Mesendoderm (in vitro differentiated cells): ENCODE measurements at regions not wholly inside any gene's neighbourhood (a gene's known extent, or its start where the extent isn't known, plus 50 kb on each side); places are given as distances from the start of the nearest gene placed in this dataset.
"Not testable (repeated sequence)": the region's sequence is repeated elsewhere in the genome, so short reads cannot be mapped to it uniquely, and the experiment has no call there.

Experiments used
- DNase-seq: peaks from one replicate; pipeline ENCODE4 v3.0.0; 2013
- H2AK5ac ChIP-seq: 2 replicates; pipeline ENCODE4 v1.6.1; 2013; ENCODE audit warnings: low read length, inconsistent platforms
- H2BK120ac ChIP-seq: 2 replicates; pipeline ENCODE4 v1.6.1; 2013; ENCODE audit warnings: low read depth, mild to moderate bottlenecking, low read length, moderate library complexity, mixed read lengths
- H2BK15ac ChIP-seq: replicated peaks from 2 replicates; pipeline ENCODE4 v1.6.1; 2013; ENCODE audit warnings: low read depth, mild to moderate bottlenecking, moderate library complexity
- H2BK5ac ChIP-seq: 2 replicates; pipeline ENCODE4 v1.6.1; 2013; ENCODE audit warnings: low read length, inconsistent platforms
- H3K18ac ChIP-seq: 2 replicates; pipeline ENCODE4 v1.6.1; 2013; ENCODE audit warnings: mild to moderate bottlenecking, low read length, mixed read lengths
- H3K23ac ChIP-seq: one replicate; pipeline ENCODE4 v1.6.1; 2013; ENCODE audit warnings: low read length
- H3K27ac ChIP-seq: 2 replicates; pipeline ENCODE4 v1.5.1; 2013; ENCODE audit warnings: low read depth, mild to moderate bottlenecking, inconsistent platforms, low read length, moderate library complexity
- H3K27me3 ChIP-seq: 2 replicates; pipeline ENCODE4 v1.6.1; 2013; ENCODE audit warnings: low read length, control low read depth, mild to moderate bottlenecking, inconsistent platforms; ENCODE audit not compliant: insufficient read depth, poor library complexity
- H3K36me3 ChIP-seq: 2 replicates; pipeline ENCODE4 v1.6.1; 2013; ENCODE audit warnings: low read length, inconsistent platforms; ENCODE audit not compliant: control insufficient read depth, insufficient read depth
- H3K4ac ChIP-seq: one replicate; pipeline ENCODE4 v1.6.1; 2013; ENCODE audit warnings: low read depth, mild to moderate bottlenecking, low read length, moderate library complexity
- H3K4me1 ChIP-seq: 2 replicates; pipeline ENCODE4 v1.6.1; 2013; ENCODE audit warnings: low read depth, low read length, inconsistent platforms; ENCODE audit not compliant: control insufficient read depth
- H3K4me2 ChIP-seq: 2 replicates; pipeline ENCODE4 v1.6.1; 2013; ENCODE audit warnings: low read length
- H3K4me3 ChIP-seq: 2 replicates; pipeline ENCODE4 v1.5.1; 2013; ENCODE audit warnings: mild to moderate bottlenecking, low read length
- H3K56ac ChIP-seq: one replicate; pipeline ENCODE4 v1.6.1; 2013; ENCODE audit warnings: low read length
- H3K79me1 ChIP-seq: 2 replicates; pipeline ENCODE4 v1.6.1; 2013; ENCODE audit warnings: low read length, inconsistent platforms
- H3K79me2 ChIP-seq: 2 replicates; pipeline ENCODE4 v1.6.1; 2013; ENCODE audit warnings: mild to moderate bottlenecking, low read length; ENCODE audit not compliant: control insufficient read depth, insufficient read depth
- H3K9ac ChIP-seq: 2 replicates; pipeline ENCODE4 v1.6.1; 2013; ENCODE audit warnings: low read length, inconsistent platforms
- H4K5ac ChIP-seq: one replicate; pipeline ENCODE4 v1.6.1; 2013; ENCODE audit warnings: low read length
- H4K8ac ChIP-seq: one replicate; pipeline ENCODE4 v1.6.1; 2013; ENCODE audit warnings: low read depth, mild to moderate bottlenecking, control low read depth, low read length, moderate library complexity
- WGBS: extraction: QIAGEN DNeasy Blood & Tissue Kit; methylation state at CpG from one replicate; pipeline ENCODE4 v1.1.7; 2013; ENCODE audit warnings: low lambda C conversion rate, missing lambda C conversion rate; ENCODE audit not compliant: insufficient coverage; ENCODE audit errors: extremely low coverage; 5-methylcytosine and 5-hydroxymethylcytosine counted together

GRCh38 chr9:89946741-89947140 is 341.9 kb downstream of the GADD45G start:
- Histone ChIP-seq H3K56ac (no peak overlapping the region), H3K18ac (no peak overlapping the region), H2BK15ac (no peak overlapping the region), H2AK5ac (no peak overlapping the region), H3K23ac (no peak overlapping the region), H3K27me3 (no peaks in the 10 kb centered on the region), H3K36me3 (no peaks in the 10 kb centered on the region), H4K5ac (no peak overlapping the region), H3K4me2 (no peak overlapping the region), H3K4ac (no peak overlapping the region), H2BK5ac (no peak overlapping the region), H2BK120ac (no peak overlapping the region), H3K79me1 (no peaks in the 10 kb centered on the region), H4K8ac (no peak overlapping the region), H3K4me1 (peaks cover 4% of the 10 kb centered on the region), H3K9ac (no peak overlapping the region), H3K27ac (no peak overlapping the region), H3K79me2 (no peaks in the 10 kb centered on the region), H3K4me3 (no peak overlapping the region)
- WGBS = no CpG with 5 or more reads among the region's 3 CpGs
- DNase-seq = no peak

GRCh38 chr9:89949111-89949510 is 344.3 kb downstream of the GADD45G start:
- H3K4me2 ChIP-seq = no peak overlapping the region
- H2AK5ac ChIP-seq = no peak overlapping the region
- WGBS = no CpG with 5 or more reads among the region's 4 CpGs
- H2BK120ac ChIP-seq = no peak overlapping the region
- H2BK15ac ChIP-seq = no peak overlapping the region
- H3K79me2 ChIP-seq = no peaks in the 10 kb centered on the region
- peak; percentile 54 for DNase-seq
- peaks cover 6% of the 10 kb centered on the region for H3K4me1 ChIP-seq
- H3K27me3 ChIP-seq = no peaks in the 10 kb centered on the region
- H2BK5ac ChIP-seq = no peak overlapping the region
- H3K27ac ChIP-seq = no peak overlapping the region
- no peak overlapping the region for H4K8ac ChIP-seq
- no peak overlapping the region for H3K23ac ChIP-seq
- H3K4ac ChIP-seq = no peak overlapping the region
- H3K79me1 ChIP-seq = no peaks in the 10 kb centered on the region
- no peak overlapping the region for H3K18ac ChIP-seq
- no peak overlapping the region for H4K5ac ChIP-seq
- H3K56ac ChIP-seq = no peak overlapping the region
- no peak overlapping the region for H3K4me3 ChIP-seq
- no peaks in the 10 kb centered on the region for H3K36me3 ChIP-seq
- no peak overlapping the region for H3K9ac ChIP-seq

GRCh38 chr9:89951675-89952074 is 346.9 kb downstream of the GADD45G start:
- Histone ChIP-seq H3K18ac (no peak overlapping the region), H3K4me3 (no peak overlapping the region), H3K36me3 (no peaks in the 10 kb centered on the region), H4K8ac (no peak overlapping the region), H3K27ac (no peak overlapping the region), H2AK5ac (no peak overlapping the region), H3K27me3 (no peaks in the 10 kb centered on the region), H3K4ac (no peak overlapping the region), H3K79me2 (no peaks in the 10 kb centered on the region), H3K56ac (no peak overlapping the region), H3K23ac (no peak overlapping the region), H3K4me2 (no peak overlapping the region), H4K5ac (no peak overlapping the region), H3K4me1 (peaks cover 6% of the 10 kb centered on the region), H2BK15ac (no peak overlapping the region), H3K9ac (no peak overlapping the region), H2BK120ac (no peak overlapping the region), H2BK5ac (no peak overlapping the region), H3K79me1 (no peaks in the 10 kb centered on the region)
- no CpG with 5 or more reads among the region's 4 CpGs for WGBS
- no peak for DNase-seq

- no peak overlapping the region for H4K8ac ChIP-seq
- no peak overlapping the region for H3K4me3 ChIP-seq
- H3K36me3 ChIP-seq = no peaks in the 10 kb centered on the region
- no peaks in the 10 kb centered on the region for H3K27me3 ChIP-seq
- no peak overlapping the region for H3K56ac ChIP-seq
- H2BK15ac ChIP-seq = no peak overlapping the region
- H3K4me1 ChIP-seq = peaks cover 6% of the 10 kb centered on the region
- H3K4ac ChIP-seq = no peak overlapping the region
- H3K79me1 ChIP-seq = no peaks in the 10 kb centered on the region
- H4K5ac ChIP-seq = no peak overlapping the region
- no CpG with 5 or more reads among the region's 4 CpGs for WGBS
- H2BK120ac ChIP-seq = no peak overlapping the region
- H3K9ac ChIP-seq = no peak overlapping the region
- no peak overlapping the region for H3K23ac ChIP-seq
- H3K4me2 ChIP-seq = no peak overlapping the region
- peak; percentile 34 for DNase-seq
- no peak overlapping the region for H3K27ac ChIP-seq
- H2BK5ac ChIP-seq = no peak overlapping the region
- H2AK5ac ChIP-seq = no peak overlapping the region
- H3K18ac ChIP-seq = no peak overlapping the region
- no peaks in the 10 kb centered on the region for H3K79me2 ChIP-seq
Measured at GRCh38 chr9:89952401-89952800, 347.6 kb downstream of the GADD45G start.

GRCh38 chr9:89953263-89953662 is 348.5 kb downstream of the GADD45G start:
- H3K79me1 ChIP-seq, H3K4me1 ChIP-seq, H3K27me3 ChIP-seq, H3K4ac ChIP-seq, H3K18ac ChIP-seq, H2BK15ac ChIP-seq, H3K4me3 ChIP-seq, H3K56ac ChIP-seq, H3K79me2 ChIP-seq, H3K23ac ChIP-seq, H2BK120ac ChIP-seq, H2AK5ac ChIP-seq, H3K4me2 ChIP-seq, H3K36me3 ChIP-seq, H3K9ac ChIP-seq, H2BK5ac ChIP-seq, H4K5ac ChIP-seq, H4K8ac ChIP-seq, H3K27ac ChIP-seq: not testable (repeated sequence)
- no CpG with 5 or more reads among the region's 4 CpGs for WGBS
- peak; percentile 15 for DNase-seq

GRCh38 chr9:89953824-89954615 is 349.2 kb downstream of the GADD45G start:
- Histone ChIP-seq H3K9ac (no peak overlapping the region), H3K79me2 (no peaks in the 10 kb centered on the region), H3K23ac (no peak overlapping the region), H4K8ac (no peak overlapping the region), H3K27ac (no peak overlapping the region), H3K4me1 (peaks cover 3% of the 10 kb centered on the region), H2BK5ac (no peak overlapping the region), H3K4ac (no peak overlapping the region), H3K56ac (no peak overlapping the region), H3K79me1 (no peaks in the 10 kb centered on the region), H2BK120ac (no peak overlapping the region), H3K27me3 (no peaks in the 10 kb centered on the region), H3K18ac (no peak overlapping the region), H3K36me3 (no peaks in the 10 kb centered on the region), H3K4me2 (no peak overlapping the region), H4K5ac (no peak overlapping the region), H2BK15ac (no peak overlapping the region), H2AK5ac (no peak overlapping the region), H3K4me3 (no peak overlapping the region)
- DNase-seq = no peak
- no CpG with 5 or more reads among the region's 16 CpGs for WGBS
